ENCODE measurements at regions not wholly inside any gene's neighbourhood (a gene's known extent, or its start where the extent isn't known, plus 50 kb on each side); places are given as distances from the start of the nearest gene placed in this dataset.
A peak's percentile ranks its signal among the peaks of the same experiment; 100 is the strongest.

DNA sequence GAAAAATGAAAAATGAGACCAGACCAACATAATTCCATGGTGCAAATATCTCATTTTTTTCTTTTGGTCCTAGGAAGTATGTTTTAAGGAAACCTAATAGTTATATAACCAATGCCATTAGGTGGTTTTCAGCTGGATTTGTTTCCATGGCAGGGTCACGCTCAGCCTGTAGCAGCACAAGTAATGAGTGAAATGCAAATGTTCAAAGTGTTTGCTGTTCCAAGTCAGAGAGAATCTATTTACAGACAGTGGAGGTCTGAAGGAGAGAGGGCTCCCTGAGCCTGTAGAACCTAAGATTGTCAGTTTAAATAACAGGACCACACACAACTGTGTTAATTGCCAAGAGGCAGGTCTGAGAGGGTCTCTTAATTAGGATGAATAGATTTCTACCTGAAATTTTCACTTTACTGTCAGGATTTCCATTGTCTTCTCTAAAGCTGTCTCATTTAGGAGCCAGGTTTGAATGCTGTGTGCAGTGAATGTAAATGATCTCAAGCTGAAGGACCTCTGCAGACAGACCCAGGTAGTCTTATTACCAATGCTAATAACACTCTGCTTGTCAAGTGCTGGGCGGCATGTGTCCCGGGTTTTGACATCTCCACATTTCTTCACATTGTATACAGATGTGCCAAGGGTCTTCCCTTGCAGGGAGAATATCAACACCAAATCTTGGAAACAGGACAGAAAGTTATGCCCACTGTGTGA, 317.3 kb upstream of the NECTIN3 start:
- no peak for TF ChIP-seq POLR2A (IDR thresholded peaks at IDR 0.05; ENCODE audit: low read depth, low read length)
- no peak for FAIRE-seq
- DNase-seq (ENCODE audit: insufficient read length, low spot score): no peak

DNA sequence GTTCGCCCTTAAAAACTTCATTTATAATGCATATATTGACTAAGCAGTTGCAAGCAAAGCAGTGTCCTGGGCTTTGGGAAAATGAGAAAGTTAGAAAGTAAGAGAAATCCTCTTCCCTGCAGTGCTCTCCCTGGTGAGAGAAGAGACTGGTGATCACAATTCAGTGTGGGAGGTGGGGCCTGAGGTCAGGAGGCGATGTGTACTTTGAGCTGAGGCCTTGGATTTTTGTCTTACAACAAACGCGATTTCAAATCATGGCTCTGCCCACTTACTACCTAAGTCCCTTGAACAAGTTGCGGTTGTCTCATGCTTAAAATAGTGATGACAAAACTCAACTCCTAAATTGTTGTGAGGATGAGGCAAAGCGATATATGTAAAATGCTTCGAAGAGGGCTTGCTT, 316.3 kb upstream of the NECTIN3 start:
- DNase-seq (ENCODE audit: insufficient read length, low spot score): no peak
- TF ChIP-seq POLR2A (IDR thresholded peaks at IDR 0.05; ENCODE audit: low read depth, low read length): no peak
- no peak for FAIRE-seq

DNA sequence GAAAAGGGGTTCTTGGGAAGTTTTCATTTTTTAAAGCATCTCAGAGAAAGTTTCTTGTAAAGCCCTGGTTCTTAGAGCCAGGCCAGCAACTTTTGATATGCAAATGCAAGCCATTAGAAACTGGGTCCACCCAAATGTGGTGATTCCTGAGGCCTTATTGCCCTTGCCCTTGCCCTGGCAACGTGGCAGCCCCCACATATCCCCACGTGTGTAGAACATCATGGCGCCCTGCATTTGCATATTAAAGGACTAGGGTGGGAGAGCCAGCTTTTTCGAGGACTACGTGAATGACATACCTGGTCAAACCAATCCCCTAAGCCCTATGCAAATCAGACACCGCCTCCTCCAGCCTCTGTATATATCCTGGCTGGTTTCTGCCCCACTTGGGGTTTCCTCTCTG, 314.9 kb upstream of the NECTIN3 start:
- TF ChIP-seq POLR2A (IDR thresholded peaks at IDR 0.05; ENCODE audit: low read depth, low read length): no peak
- DNase-seq (ENCODE audit: insufficient read length, low spot score) (no peak), FAIRE-seq (no peak)

DNA sequence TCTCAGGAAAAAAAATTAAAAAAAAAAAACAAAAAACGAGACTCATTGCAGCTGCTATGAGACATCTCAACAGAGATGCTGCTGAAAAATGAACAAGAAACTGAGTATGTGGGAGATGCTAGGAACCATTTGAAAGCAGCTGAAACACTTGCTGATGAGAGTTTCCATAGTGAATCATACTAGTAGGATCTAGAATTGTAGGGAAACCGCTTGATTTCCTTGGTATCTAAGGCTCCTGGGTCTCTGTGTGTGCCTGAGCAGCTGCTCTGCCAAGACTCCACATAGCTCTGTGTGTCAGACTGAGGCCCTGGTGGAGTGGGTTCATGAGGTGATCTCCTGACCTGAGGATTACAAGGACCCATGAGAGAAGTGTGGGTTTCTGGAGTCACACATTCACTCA, 313.4 kb upstream of the NECTIN3 start:
- no peak for TF ChIP-seq POLR2A (IDR thresholded peaks at IDR 0.05; ENCODE audit: low read depth, low read length)
- DNase-seq (ENCODE audit: insufficient read length, low spot score) (no peak), FAIRE-seq (no peak)

DNA sequence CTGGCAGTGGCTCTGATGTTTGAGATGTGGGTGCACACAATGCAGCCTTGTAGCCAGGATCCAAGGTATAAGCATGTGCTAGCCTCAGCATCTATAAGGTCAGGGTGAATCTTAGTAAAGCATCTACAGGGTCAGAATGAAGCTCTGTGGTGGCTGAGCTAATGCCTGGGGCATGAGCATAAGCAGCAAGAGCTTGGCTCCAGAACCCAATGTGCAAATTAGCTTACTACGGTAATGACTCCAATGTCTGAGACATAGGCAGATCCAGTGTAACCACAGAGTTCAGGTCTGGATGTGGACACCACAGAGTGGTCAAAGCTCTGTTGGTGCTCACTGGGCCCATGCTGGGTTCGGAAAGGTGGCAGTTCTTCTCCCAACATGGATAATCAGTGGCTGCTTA, 304.5 kb upstream of the NECTIN3 start:
- DNase-seq (ENCODE audit: insufficient read length, low spot score) (no peak), FAIRE-seq (no peak)
- TF ChIP-seq POLR2A (IDR thresholded peaks at IDR 0.05; ENCODE audit: low read depth, low read length): no peak

DNA sequence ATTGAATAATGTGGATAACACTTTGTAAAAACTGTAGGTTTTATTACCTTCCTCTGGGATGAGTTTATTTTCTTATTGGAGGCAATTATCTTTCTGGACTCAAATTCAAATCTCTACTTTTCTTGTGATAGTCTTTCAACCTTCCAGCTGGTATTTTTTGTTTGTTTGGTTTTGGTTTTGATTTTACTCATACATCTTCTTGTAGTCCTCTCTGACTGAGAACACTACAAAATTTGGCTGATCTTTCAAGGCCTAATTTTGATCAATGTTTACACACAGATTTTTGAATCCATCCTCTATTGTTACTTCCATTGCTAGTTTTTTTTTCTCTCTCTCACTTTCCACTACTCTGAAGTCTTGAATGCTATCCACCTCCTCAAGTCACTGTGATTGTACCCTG, 303.8 kb upstream of the NECTIN3 start:
- no peak for TF ChIP-seq POLR2A (IDR thresholded peaks at IDR 0.05; ENCODE audit: low read depth, low read length)
- DNase-seq (ENCODE audit: insufficient read length, low spot score): no peak
- no peak for FAIRE-seq

DNA sequence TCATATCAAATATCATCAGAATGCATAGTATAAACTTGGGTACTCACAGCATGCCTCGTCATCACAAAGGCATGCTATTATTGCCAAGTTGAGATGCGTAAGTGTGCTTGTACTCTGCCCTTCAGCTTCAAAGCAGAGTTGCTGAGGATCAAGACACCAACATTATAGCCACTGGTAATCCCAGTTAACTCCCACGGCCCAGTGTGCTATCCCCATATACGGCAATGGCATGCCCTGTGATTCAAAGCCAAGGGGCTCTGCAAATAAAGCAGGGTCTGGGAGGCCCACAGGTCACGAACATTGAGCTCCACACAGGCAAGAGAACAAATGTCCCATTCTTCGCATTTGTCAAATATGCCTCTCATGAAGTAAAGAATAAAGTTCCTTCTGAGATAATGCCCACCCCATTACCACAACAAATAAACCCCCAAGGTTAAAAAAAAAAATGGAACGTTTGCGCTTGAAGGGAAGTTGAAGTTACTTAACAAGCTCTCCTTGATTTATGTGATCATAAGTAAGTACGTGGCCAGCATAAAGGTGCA, 298.1 kb upstream of the NECTIN3 start:
- no peak for TF ChIP-seq POLR2A (IDR thresholded peaks at IDR 0.05; ENCODE audit: low read depth, low read length)
- peak; percentile 9 for DNase-seq (ENCODE audit: insufficient read length, low spot score)
- FAIRE-seq: peak; percentile 94

DNA sequence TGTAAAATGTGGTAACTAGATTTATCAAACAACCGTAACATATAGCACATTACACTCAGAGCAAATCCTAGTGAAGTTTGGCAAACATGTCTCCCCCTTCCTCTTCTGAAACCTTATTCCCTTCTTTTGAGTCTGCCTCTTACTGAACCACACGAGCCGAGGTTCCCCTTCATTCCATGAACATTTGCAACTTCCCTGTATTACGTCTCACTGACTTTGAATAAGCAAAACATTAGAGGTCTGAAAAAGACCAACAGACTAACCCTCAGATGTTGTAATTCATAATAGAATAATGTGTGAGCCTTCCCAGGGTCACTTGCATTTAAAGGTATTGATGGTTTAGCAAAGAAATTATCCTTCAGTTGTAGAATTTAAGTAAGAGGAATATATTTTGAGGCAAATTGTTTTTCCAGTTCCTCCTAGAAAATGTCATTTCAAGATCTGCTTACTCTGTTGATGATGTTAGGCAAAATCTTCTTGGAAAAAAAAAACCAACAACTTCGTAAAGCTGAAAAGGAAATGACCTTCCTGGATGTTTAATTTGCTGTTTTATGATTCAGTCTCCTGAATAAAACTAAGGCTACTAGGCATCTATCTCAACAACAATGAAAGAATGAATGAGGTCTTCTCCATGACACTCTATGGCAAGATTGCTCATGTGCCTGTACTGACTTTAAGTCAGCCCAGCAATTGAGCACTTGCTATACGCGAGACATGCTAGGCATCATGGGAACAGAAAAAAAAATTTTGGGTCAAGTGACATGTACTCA, 296.9 kb upstream of the NECTIN3 start:
- DNase-seq (ENCODE audit: insufficient read length, low spot score) (no peak), FAIRE-seq (no peak)
- no peak for TF ChIP-seq POLR2A (IDR thresholded peaks at IDR 0.05; ENCODE audit: low read depth, low read length)

DNA sequence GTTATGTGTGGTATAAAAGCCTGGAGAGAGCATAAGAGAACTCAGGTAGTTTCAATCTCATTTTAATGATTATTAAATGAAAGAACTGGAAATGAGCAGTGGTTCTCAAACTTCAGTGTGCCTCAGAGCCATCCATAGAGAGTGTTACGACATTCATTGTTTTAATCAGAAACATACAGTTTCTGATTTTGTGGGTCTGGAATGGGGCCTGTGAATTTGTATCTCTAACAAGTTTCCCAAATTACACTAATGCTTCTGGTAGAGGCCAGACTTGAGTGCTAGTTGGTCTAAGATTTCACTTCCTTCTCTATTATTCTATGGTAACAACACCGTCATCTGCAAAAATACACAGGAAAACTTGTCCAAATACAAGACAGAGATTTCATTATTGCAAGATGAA, 292.0 kb upstream of the NECTIN3 start:
- no peak for FAIRE-seq
- no peak for TF ChIP-seq POLR2A (IDR thresholded peaks at IDR 0.05; ENCODE audit: low read depth, low read length)
- no peak for DNase-seq (ENCODE audit: insufficient read length, low spot score)

DNA sequence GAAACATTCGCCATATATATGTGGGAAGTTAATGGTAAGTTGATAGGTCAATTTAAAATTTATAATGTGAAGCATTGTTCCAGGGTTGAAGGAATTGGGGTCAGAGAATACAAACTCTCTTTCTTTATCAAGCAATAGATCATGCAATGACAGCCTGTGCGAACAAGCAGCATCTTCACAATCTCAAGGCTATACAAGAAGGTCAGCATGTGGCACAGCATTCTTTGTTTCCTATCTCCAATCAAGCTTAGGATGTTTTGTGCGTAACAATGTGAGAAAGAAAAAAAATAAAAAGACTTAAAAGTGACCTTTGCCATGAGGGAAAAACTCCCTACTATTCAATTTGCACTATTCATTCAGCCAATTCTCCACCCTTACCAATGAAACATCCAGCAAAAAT, 288.1 kb upstream of the NECTIN3 start:
- no peak for TF ChIP-seq POLR2A (IDR thresholded peaks at IDR 0.05; ENCODE audit: low read depth, low read length)
- no peak for DNase-seq (ENCODE audit: insufficient read length, low spot score)
- no peak for FAIRE-seq

DNA sequence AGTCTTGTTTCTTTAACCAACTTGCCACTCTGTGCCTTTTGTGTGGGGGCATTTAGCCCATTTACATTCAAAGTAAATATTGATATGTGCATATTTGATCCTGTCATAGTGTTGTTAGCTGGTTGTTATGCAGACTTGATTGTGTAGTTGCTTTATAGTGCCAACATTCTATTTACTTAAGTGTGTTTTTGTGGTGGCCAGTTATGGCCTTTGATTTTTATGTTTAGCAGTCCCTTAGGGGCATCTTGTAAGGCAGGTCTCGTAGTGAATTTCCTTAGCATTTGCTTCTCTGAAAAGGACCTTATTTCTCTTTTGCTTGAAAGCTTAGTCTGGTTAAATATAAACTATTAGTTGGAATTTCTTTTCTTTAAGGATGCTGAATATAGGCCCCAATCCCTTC, 282.8 kb upstream of the NECTIN3 start:
- no peak for FAIRE-seq
- no peak for TF ChIP-seq POLR2A (IDR thresholded peaks at IDR 0.05; ENCODE audit: low read depth, low read length)

DNA sequence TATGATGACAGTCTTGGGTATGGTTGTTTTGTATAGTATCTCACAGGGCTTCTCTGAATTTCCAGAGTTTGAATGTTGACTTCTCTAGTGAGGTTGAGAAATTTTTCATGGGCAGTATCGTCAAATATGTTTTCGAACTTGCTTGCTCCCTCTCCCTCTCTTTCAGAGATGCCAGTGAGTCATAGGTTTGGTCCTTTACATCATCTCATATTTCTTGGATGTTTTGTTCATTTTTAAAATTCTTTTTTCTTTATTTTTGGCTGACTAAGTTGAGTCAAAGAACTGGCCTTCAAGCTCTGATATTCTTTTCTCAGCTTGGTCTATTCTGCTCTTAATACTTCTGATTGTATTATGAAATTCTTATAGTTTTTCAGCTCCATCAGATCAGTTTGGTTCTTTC, 282.3 kb upstream of the NECTIN3 start:
- no peak for FAIRE-seq
- DNase-seq (ENCODE audit: insufficient read length, low spot score): no peak
- TF ChIP-seq POLR2A (IDR thresholded peaks at IDR 0.05; ENCODE audit: low read depth, low read length): no peak

More for the DNA sequence above, 282.8 kb upstream of the NECTIN3 start:
- no peak for DNase-seq (ENCODE audit: insufficient read length, low spot score)

DNA sequence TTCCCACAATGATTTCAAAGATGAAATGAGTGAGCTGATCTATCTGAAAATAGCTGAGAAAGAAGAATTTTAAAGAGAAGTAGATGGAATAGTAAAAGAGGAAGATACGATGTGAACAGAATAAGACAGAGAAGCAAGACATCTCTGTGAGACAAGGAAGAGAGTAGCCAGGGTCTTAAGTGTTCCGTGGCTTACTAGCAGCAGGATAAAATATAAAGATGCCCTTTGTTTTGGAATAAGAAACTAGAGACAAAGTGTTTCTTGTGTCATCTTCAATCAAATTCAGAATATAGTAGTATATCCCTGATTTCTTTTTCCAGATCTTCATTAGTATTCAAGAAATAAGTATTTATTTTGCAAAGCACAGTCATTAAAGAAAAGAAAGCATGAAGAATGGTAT, 281.0 kb upstream of the NECTIN3 start:
- FAIRE-seq (no peak), DNase-seq (ENCODE audit: insufficient read length, low spot score) (no peak)
- TF ChIP-seq POLR2A (IDR thresholded peaks at IDR 0.05; ENCODE audit: low read depth, low read length): no peak

DNA sequence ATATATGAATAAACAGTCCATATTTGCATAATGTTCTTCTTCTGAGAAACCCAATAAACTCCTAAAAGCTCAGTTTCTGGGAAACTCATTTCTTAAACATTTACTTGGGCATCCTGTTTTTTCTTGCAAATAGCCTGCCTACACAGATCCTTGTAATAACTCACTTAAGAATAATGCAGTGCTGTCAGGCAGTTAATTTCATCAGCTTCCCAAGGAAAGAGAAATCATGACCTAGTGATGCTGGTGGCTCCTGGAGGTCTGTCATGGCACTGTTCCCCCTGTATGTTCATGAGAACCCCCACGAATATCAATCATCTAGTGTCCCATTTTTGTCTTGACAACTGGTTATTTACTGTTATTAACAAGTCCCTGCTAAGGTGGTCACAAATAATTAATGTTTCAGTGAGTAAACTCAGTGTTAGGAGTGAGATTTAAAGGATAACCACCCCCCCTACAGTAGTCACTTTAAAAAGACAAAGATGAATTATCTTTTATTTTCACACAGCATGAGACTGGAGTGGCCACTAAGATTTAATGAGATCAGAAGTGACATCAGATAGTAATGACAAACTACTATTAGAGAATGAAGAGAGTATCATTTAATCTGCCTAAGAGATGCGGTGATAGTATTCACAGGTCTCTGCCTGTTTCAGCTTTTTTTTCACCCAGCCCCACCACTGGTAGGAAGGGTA, 279.5 kb upstream of the NECTIN3 start:
- FAIRE-seq: no peak
- no peak for DNase-seq (ENCODE audit: insufficient read length, low spot score)
- TF ChIP-seq POLR2A (IDR thresholded peaks at IDR 0.05; ENCODE audit: low read depth, low read length): no peak

Data from H54 (cell line).